Fibroblast of the aortic adventitia (primary cell): ENCODE measurements at regions not wholly inside any gene's neighbourhood (a gene's known extent, or its start where the extent isn't known, plus 50 kb on each side); places are given as distances from the start of the nearest gene placed in this dataset.
A peak's percentile ranks its signal among the peaks of the same experiment; 100 is the strongest.
"Not testable (repeated sequence)": the region's sequence is repeated elsewhere in the genome, so short reads cannot be mapped to it uniquely, and the experiment has no call there.

Experiments
- DNase-seq: peaks from one replicate; pipeline ENCODE4 v3.0.0-alpha.2; 2010; ENCODE audit warnings: low read depth
- H3K4me3 ChIP-seq: 2 replicates; pipeline ENCODE4 v1.5.1; 2011; ENCODE audit warnings: low read depth, mild to moderate bottlenecking, control low read depth, low read length, moderate library complexity
- CTCF ChIP-seq: IDR thresholded peaks from 2 replicates; pipeline ENCODE4 v1.5.1; 2011; ENCODE audit warnings: mild to moderate bottlenecking, low read length, control low read depth, inconsistent platforms; ENCODE audit not compliant: insufficient read depth

- no peak for TF ChIP-seq CTCF
- no peak overlapping the region for H3K4me3 ChIP-seq
- peak; percentile 86 for DNase-seq
These were observed 150.5 kb upstream of the KRR1 start for GRCh38 chr12:75661908-75662307.

GRCh38 chr12:75660805-75661404 is 149.5 kb upstream of the KRR1 start:
- no peak for TF ChIP-seq CTCF
- DNase-seq, result peak; percentile 62
- no peak overlapping the region for H3K4me3 ChIP-seq

DNA sequence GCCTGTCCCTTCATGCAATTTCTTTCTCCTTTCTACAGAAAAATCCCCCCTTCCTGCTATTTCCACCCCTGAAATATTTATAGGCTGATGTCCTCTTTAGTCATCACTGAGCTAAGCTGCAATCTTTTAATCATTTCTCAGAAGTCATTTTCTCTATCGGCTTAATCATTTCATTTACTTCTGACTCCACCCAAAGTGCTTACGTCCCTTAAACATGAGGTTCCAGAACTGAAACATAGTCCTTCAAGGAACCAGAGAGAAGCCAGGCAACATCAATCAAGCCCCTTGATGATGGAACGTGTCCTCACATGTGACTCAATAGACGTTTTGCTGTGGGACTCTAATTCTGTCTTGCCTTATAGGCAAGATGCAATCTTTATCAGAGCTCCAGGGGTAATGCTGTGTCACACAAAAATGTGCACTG is 148.7 kb upstream of the KRR1 start:
- no peak overlapping the region for H3K4me3 ChIP-seq
- TF ChIP-seq CTCF, result no peak
- DNase-seq, result peak; percentile 91

- no peak overlapping the region for H3K4me3 ChIP-seq
- peak; percentile 88 for DNase-seq
- peak; percentile 6 for TF ChIP-seq CTCF
These were observed 147.8 kb upstream of the KRR1 start for GRCh38 chr12:75658901-75659823.

DNA sequence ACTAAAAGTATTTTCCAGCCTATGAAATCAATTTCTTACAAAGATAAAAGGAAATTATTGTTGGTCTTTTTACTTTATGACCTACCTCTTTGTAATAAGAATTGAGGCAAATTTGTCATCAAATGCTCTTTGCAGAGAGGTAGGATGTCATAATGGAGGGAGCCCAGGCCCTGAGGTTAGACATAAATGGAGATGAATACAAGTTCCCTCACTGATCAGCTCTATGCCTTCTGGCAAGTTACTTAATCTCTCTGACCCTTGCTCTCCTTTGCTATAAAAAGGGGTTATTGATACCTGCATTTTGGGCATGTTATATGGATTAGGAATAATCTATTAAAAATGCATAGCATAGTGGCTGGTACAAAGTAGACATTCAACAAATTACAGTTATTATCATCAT is 146.9 kb upstream of the KRR1 start:
- H3K4me3 ChIP-seq, result no peak overlapping the region
- DNase-seq, result no peak
- TF ChIP-seq CTCF, result no peak

- peak; percentile 73 for DNase-seq
- no peak overlapping the region for H3K4me3 ChIP-seq
- no peak for TF ChIP-seq CTCF
These were observed 146.4 kb upstream of the KRR1 start for GRCh38 chr12:75657831-75658230.

DNA sequence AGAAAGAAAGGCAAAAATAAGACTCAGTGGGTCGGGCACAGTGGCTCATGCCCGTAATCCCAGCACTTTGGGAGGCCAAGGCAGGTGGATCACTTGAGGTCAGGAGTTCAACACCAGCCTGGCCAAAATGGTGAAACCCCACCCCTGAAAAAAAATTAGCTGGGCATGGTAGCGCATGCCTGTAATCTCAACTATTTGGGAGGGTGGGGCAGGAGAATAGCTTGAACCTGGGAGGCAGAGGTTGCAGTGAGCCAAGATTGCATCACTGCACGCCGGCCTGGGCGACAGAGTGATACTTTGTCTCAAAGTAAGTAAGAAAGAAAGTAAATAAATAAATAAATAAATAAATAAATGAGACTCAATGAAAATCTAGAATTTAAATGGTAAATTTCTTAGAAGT is 145.9 kb upstream of the KRR1 start:
- DNase-seq, H3K4me3 ChIP-seq: not testable (repeated sequence)
